ENCODE measurements at regions not wholly inside any gene's neighbourhood (a gene's known extent, or its start where the extent isn't known, plus 50 kb on each side); places are given as distances from the start of the nearest gene placed in this dataset.
"Not testable (repeated sequence)": the region's sequence is repeated elsewhere in the genome, so short reads cannot be mapped to it uniquely, and the experiment has no call there.

GRCh38 chr13:103895835-103896531 lies 829.8 kb upstream of the SLC10A2 start:
- ChIA-PET CTCF (no interaction called here), POLR2A (no interaction called here)
- TF ChIP-seq CTCF (IDR thresholded peaks at IDR 0.05; ENCODE audit: control extremely low read depth, extremely low read depth, low read depth, missing control alignments): no peak
- DNase-seq (ENCODE audit: extremely low spot score): no peak

GRCh38 chr13:103894626-103895025 lies 828.4 kb upstream of the SLC10A2 start:
- ChIA-PET POLR2A (no interaction called here), CTCF (no interaction called here)
- no peak for DNase-seq (ENCODE audit: extremely low spot score)
- TF ChIP-seq CTCF (IDR thresholded peaks at IDR 0.05; ENCODE audit: control extremely low read depth, extremely low read depth, low read depth, missing control alignments): no peak

- ChIA-PET POLR2A (no interaction called here), CTCF (interaction anchor here (0.6 to 1.7 kb wide), 2 partner anchors 8 to 25 kb away, joined by 3 to 6 read pairs; no protein-coding TSS in a partner anchor)
- DNase-seq (ENCODE audit: extremely low spot score): no peak
- no peak for TF ChIP-seq CTCF (IDR thresholded peaks at IDR 0.05; ENCODE audit: control extremely low read depth, extremely low read depth, low read depth, missing control alignments)
These were observed 818.0 kb upstream of the SLC10A2 start for GRCh38 chr13:103884101-103884723.

GRCh38 chr13:103883698-103884097 lies 817.5 kb upstream of the SLC10A2 start:
- ChIA-PET POLR2A (no interaction called here), CTCF (interaction anchor here (0.6 to 1.7 kb wide), 2 partner anchors 8 to 24 kb away, joined by 3 to 6 read pairs; no protein-coding TSS in a partner anchor)
- TF ChIP-seq CTCF (IDR thresholded peaks at IDR 0.05; ENCODE audit: control extremely low read depth, extremely low read depth, low read depth, missing control alignments): no peak
- DNase-seq (ENCODE audit: extremely low spot score): no peak

- TF ChIP-seq CTCF (IDR thresholded peaks at IDR 0.05; ENCODE audit: control extremely low read depth, extremely low read depth, low read depth, missing control alignments): no peak
- ChIA-PET POLR2A (no interaction called here), CTCF (no interaction called here)
- no peak for DNase-seq (ENCODE audit: extremely low spot score)
These were observed 816.9 kb upstream of the SLC10A2 start for GRCh38 chr13:103883164-103883563.

GRCh38 chr13:103880146-103880545 lies 813.9 kb upstream of the SLC10A2 start:
- POLR2A ChIA-PET; DNase-seq (ENCODE audit: extremely low spot score); CTCF ChIA-PET: not testable (repeated sequence)

GRCh38 chr13:103878891-103879605 lies 812.8 kb upstream of the SLC10A2 start:
- ChIA-PET POLR2A (no interaction called here), CTCF (interaction anchor here (1.4 kb wide), 1 partner anchor 16 kb away, joined by 4 read pairs; no protein-coding TSS in a partner anchor)
- TF ChIP-seq CTCF (IDR thresholded peaks at IDR 0.05; ENCODE audit: control extremely low read depth, extremely low read depth, low read depth, missing control alignments): no peak
- no peak for DNase-seq (ENCODE audit: extremely low spot score)
